ENCODE measurements at regions not wholly inside any gene's neighbourhood (a gene's known extent, or its start where the extent isn't known, plus 50 kb on each side); places are given as distances from the start of the nearest gene placed in this dataset.

DNA sequence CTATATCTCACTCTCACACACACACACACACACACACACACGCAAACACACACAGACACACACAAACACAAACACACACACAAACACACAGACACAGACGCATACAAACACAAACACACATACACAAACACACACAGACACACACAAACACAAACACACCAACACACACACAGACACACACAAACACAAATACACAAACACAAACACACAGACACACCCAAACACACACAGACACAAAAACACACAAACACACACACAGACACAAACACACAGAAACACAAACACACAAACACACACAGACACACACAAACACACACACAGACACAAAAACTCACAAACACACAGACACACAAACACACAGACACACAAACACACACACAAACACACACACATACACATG, 329.0 kb downstream of the ZNF536 start:
- TF ChIP-seq CTCF (IDR thresholded peaks at IDR 0.05) (no peak), EZH2 (IDR thresholded peaks at IDR 0.05) (no peak), EZH2phosphoT487 (IDR thresholded peaks at IDR 0.05) (no peak)

All from neural progenitor cell (in vitro differentiated cells).